ENCODE measurements at regions not wholly inside any gene's neighbourhood (a gene's known extent, or its start where the extent isn't known, plus 50 kb on each side); places are given as distances from the start of the nearest gene placed in this dataset.
A peak's percentile ranks its signal among the peaks of the same experiment; 100 is the strongest.

- H3K79me2 ChIP-seq (ENCODE audit: insufficient read depth, low read depth, low read length): no peaks in the 10 kb centered on the region
- H2AFZ ChIP-seq (ENCODE audit: low read length): no peak overlapping the region
- no TSS peak for BruUV-seq (replicated peaks)
- H4K20me1 ChIP-seq (ENCODE audit: insufficient read depth, low read length): no peaks in the 10 kb centered on the region
- H3K4me1 ChIP-seq (ENCODE audit: insufficient read depth, low read length, poor library complexity, severe bottlenecking): no peaks in the 10 kb centered on the region
- intact Hi-C loops (cut with micrococcal nuclease; ENCODE audit: unreplicated experiment): no loop called here
- H3K9me3 ChIP-seq (ENCODE audit: low read length): no peaks in the 10 kb centered on the region
- POLR2A ChIA-PET: interaction anchor here (0.5 to 0.7 kb wide), 2 partner anchors 674 to 765 kb away, joined by 3 read pairs; no protein-coding TSS in a partner anchor
- no peak for DNase-seq (ENCODE audit: low spot score)
- no peaks in the 10 kb centered on the region for H3K36me3 ChIP-seq (ENCODE audit: insufficient read depth, low read length)
- H3K9me2 ChIP-seq (ENCODE audit: insufficient read depth, low read length): no peaks in the 10 kb centered on the region
- no peak overlapping the region for H3K4me2 ChIP-seq (ENCODE audit: low read length)
- no peak overlapping the region for H3K27ac ChIP-seq (ENCODE audit: low read depth, low read length, poor library complexity, severe bottlenecking)
- CTCF ChIA-PET (ENCODE audit: unreplicated experiment): no interaction called here
- H3K4me3 ChIP-seq (ENCODE audit: low read depth, low read length, poor library complexity, severe bottlenecking): no peak overlapping the region
- TF ChIP-seq, protein P1, sequence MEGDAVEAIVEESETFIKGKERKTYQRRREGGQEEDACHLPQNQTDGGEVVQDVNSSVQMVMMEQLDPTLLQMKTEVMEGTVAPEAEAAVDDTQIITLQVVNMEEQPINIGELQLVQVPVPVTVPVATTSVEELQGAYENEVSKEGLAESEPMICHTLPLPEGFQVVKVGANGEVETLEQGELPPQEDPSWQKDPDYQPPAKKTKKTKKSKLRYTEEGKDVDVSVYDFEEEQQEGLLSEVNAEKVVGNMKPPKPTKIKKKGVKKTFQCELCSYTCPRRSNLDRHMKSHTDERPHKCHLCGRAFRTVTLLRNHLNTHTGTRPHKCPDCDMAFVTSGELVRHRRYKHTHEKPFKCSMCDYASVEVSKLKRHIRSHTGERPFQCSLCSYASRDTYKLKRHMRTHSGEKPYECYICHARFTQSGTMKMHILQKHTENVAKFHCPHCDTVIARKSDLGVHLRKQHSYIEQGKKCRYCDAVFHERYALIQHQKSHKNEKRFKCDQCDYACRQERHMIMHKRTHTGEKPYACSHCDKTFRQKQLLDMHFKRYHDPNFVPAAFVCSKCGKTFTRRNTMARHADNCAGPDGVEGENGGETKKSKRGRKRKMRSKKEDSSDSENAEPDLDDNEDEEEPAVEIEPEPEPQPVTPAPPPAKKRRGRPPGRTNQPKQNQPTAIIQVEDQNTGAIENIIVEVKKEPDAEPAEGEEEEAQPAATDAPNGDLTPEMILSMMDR (conservative IDR thresholded peaks at IDR 0.05; ENCODE audit: low read length): no peak
- no peak for TF ChIP-seq EZH2phosphoT487 (IDR thresholded peaks at IDR 0.05; ENCODE audit: borderline replicate concordance, low read depth, low read length)
These were observed 95.4 kb upstream of the KCNH8 start for GRCh38 chr3:19052874-19053273.

DNA sequence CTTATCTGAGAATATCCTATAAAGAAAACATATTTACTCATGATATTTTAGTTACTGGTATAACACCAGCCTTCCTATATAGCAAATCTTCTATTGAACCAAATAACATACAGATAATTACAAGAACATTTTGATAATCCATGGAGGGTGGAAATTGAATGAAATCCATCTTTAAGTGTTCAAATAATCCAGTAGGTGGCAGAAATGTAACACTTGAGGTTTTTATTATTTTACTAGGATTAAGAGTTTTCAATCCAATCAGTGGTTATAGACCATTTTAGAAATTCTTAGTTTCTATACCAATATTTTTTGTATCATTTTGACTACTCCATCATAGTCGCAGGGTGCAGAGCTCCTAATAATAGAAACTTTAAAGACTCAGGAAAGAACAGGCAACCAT lies 101.9 kb upstream of the KCNH8 start:
- Histone ChIP-seq H3K79me2 (ENCODE audit: insufficient read depth, low read depth, low read length) (no peaks in the 10 kb centered on the region), H4K20me1 (ENCODE audit: insufficient read depth, low read length) (no peaks in the 10 kb centered on the region), H3K4me3 (ENCODE audit: low read depth, low read length, poor library complexity, severe bottlenecking) (no peak overlapping the region), H2AFZ (ENCODE audit: low read length) (no peak overlapping the region), H3K27ac (ENCODE audit: low read depth, low read length, poor library complexity, severe bottlenecking) (no peak overlapping the region), H3K36me3 (ENCODE audit: insufficient read depth, low read length) (no peaks in the 10 kb centered on the region), H3K9me2 (ENCODE audit: insufficient read depth, low read length) (no peaks in the 10 kb centered on the region), H3K9me3 (ENCODE audit: low read length) (no peaks in the 10 kb centered on the region), H3K4me2 (ENCODE audit: low read length) (no peak overlapping the region), H3K4me1 (ENCODE audit: insufficient read depth, low read length, poor library complexity, severe bottlenecking) (no peaks in the 10 kb centered on the region)
- ChIA-PET CTCF (ENCODE audit: unreplicated experiment) (no interaction called here), POLR2A (no interaction called here)
- peak; percentile 18 for DNase-seq (ENCODE audit: low spot score)
- TF ChIP-seq EZH2phosphoT487 (IDR thresholded peaks at IDR 0.05; ENCODE audit: borderline replicate concordance, low read depth, low read length): no peak
- TF ChIP-seq, protein P1 (conservative IDR thresholded peaks at IDR 0.05; ENCODE audit: low read length): peak; percentile 75
- intact Hi-C loops (cut with micrococcal nuclease; ENCODE audit: unreplicated experiment): loop anchor here (5.0 kb wide), 1 partner anchor 821 kb away; no protein-coding TSS in a partner anchor
- no TSS peak for BruUV-seq (replicated peaks)

- H3K36me3 ChIP-seq (ENCODE audit: insufficient read depth, low read length): no peaks in the 10 kb centered on the region
- no TSS peak for BruUV-seq (replicated peaks)
- DNase-seq (ENCODE audit: low spot score): peak; percentile 13
- no peaks in the 10 kb centered on the region for H3K79me2 ChIP-seq (ENCODE audit: insufficient read depth, low read depth, low read length)
- no peaks in the 10 kb centered on the region for H3K9me2 ChIP-seq (ENCODE audit: insufficient read depth, low read length)
- H4K20me1 ChIP-seq (ENCODE audit: insufficient read depth, low read length): no peaks in the 10 kb centered on the region
- no peak overlapping the region for H3K4me3 ChIP-seq (ENCODE audit: low read depth, low read length, poor library complexity, severe bottlenecking)
- TF ChIP-seq EZH2phosphoT487 (IDR thresholded peaks at IDR 0.05; ENCODE audit: borderline replicate concordance, low read depth, low read length): no peak
- TF ChIP-seq, protein P1 (conservative IDR thresholded peaks at IDR 0.05; ENCODE audit: low read length): peak; percentile 69
- H3K4me1 ChIP-seq (ENCODE audit: insufficient read depth, low read length, poor library complexity, severe bottlenecking): no peaks in the 10 kb centered on the region
- H3K9me3 ChIP-seq (ENCODE audit: low read length): no peaks in the 10 kb centered on the region
- intact Hi-C loops (cut with micrococcal nuclease; ENCODE audit: unreplicated experiment): no loop called here
- POLR2A ChIA-PET: no interaction called here
- CTCF ChIA-PET (ENCODE audit: unreplicated experiment): no interaction called here
- H3K27ac ChIP-seq (ENCODE audit: low read depth, low read length, poor library complexity, severe bottlenecking): no peak overlapping the region
- H3K4me2 ChIP-seq (ENCODE audit: low read length): no peak overlapping the region
- no peak overlapping the region for H2AFZ ChIP-seq (ENCODE audit: low read length)
These were observed 117.8 kb upstream of the KCNH8 start for GRCh38 chr3:19030522-19030839.

Data from OCI-LY7 (cell line).